SK-N-SH treated with all-trans-retinoic acid at 6 μM for 48 hours (cell line): ENCODE measurements at regions not wholly inside any gene's neighbourhood (a gene's known extent, or its start where the extent isn't known, plus 50 kb on each side); places are given as distances from the start of the nearest gene placed in this dataset.

ENCODE experiments used
- ARNTL ChIP-seq: fragments of 450-650 bp; formaldehyde crosslinking; IDR thresholded peaks from 2 replicates; pipeline ENCODE4 v1.5.0; 2020; ENCODE audit warnings: low read depth, mild to moderate bottlenecking, moderate library complexity, borderline replicate concordance
- CSDC2 ChIP-seq: fragments of 250-450 bp; sonication (Bioruptor Pico); IDR thresholded peaks from 2 replicates; pipeline ENCODE4 v1.5.0; 2020; ENCODE audit warnings: mild to moderate bottlenecking, moderate library complexity
- ESRRG ChIP-seq: fragments of 250-450 bp; sonication (Bioruptor Pico); IDR thresholded peaks from 2 replicates; pipeline ENCODE4 v1.6.1; 2021; ENCODE audit warnings: mild to moderate bottlenecking
- ISL1 ChIP-seq: fragments of 250-450 bp; sonication (Bioruptor Pico); IDR thresholded peaks from 2 replicates; pipeline ENCODE4 v2.1.2; 2022; ENCODE audit warnings: mild to moderate bottlenecking, moderate library complexity
- OSR1 ChIP-seq: fragments of 250-450 bp; sonication (Bioruptor Pico); IDR thresholded peaks from 2 replicates; pipeline ENCODE4 v1.8.0; 2022; ENCODE audit warnings: moderate library complexity, mild to moderate bottlenecking, inconsistent platforms
- RARB ChIP-seq: fragments of 250-450 bp; sonication (Bioruptor Pico); IDR thresholded peaks from 2 replicates; pipeline ENCODE4 v1.8.0; 2021; ENCODE audit warnings: mild to moderate bottlenecking, moderate library complexity
- TCF4 ChIP-seq: fragments of 250-450 bp; sonication (Bioruptor Pico); IDR thresholded peaks from 2 replicates; pipeline ENCODE4 v1.8.0; 2021; ENCODE audit warnings: mild to moderate bottlenecking, moderate library complexity, borderline replicate concordance
- TOX ChIP-seq: fragments of 250-450 bp; sonication (Bioruptor Pico); IDR thresholded peaks from 2 replicates; pipeline ENCODE4 v1.8.0; 2021; ENCODE audit warnings: mild to moderate bottlenecking, moderate library complexity, borderline replicate concordance
- ZC3H10 ChIP-seq: fragments of 250-450 bp; sonication (Bioruptor Pico); IDR thresholded peaks from 2 replicates; pipeline ENCODE4 v1.5.1; 2021; ENCODE audit warnings: mild to moderate bottlenecking, moderate library complexity
- ZFP3 ChIP-seq: fragments of 250-450 bp; sonication (Bioruptor Pico); IDR thresholded peaks from 2 replicates; pipeline ENCODE4 v1.5.0; 2020; ENCODE audit warnings: mild to moderate bottlenecking, moderate library complexity
- TF ChIP-seq, protein P1 (sequence below): fragments of 250-450 bp; sonication (Bioruptor Pico); IDR thresholded peaks from 2 replicates; pipeline ENCODE4 v1.8.0; 2020; ENCODE audit warnings: mild to moderate bottlenecking, moderate library complexity, borderline replicate concordance

DNA sequence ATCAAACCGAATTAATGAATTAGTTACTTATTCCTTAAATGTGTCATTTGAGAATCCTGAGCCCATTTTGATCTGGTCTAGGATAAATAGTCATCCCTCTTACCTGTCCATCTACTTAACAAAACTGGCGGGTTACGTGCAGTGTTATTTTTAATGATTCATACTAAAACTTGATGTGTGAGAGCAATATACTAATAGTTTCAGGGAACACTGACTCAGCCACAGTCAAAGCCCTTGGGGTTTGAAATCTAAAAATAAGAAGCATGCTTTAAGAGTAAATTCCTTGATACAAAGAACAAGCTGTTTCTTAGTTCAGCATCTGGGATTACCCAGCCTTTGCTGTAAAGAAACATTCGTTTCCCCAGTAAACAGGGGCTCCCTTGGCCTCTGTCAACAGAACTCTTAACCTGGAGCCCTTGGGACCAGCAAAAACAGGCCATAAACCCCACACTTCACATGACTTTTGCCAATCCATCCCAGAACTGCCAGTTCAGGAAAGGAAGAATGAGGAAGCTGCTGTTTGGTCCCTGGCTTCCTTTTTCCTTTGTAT is 370.6 kb upstream of the IGFBP3 start:
- TF ChIP-seq ZC3H10 (CRISPR knock-in tag): no peak
- TF ChIP-seq TOX: no peak
- TF ChIP-seq TCF4 (CRISPR knock-in tag): no peak
- TF ChIP-seq, protein P1, sequence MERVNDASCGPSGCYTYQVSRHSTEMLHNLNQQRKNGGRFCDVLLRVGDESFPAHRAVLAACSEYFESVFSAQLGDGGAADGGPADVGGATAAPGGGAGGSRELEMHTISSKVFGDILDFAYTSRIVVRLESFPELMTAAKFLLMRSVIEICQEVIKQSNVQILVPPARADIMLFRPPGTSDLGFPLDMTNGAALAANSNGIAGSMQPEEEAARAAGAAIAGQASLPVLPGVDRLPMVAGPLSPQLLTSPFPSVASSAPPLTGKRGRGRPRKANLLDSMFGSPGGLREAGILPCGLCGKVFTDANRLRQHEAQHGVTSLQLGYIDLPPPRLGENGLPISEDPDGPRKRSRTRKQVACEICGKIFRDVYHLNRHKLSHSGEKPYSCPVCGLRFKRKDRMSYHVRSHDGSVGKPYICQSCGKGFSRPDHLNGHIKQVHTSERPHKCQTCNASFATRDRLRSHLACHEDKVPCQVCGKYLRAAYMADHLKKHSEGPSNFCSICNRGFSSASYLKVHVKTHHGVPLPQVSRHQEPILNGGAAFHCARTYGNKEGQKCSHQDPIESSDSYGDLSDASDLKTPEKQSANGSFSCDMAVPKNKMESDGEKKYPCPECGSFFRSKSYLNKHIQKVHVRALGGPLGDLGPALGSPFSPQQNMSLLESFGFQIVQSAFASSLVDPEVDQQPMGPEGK: no peak
- TF ChIP-seq RARB: no peak
- no peak for TF ChIP-seq ARNTL (CRISPR knock-in tag)
- no peak for TF ChIP-seq ZFP3
- TF ChIP-seq ISL1 (CRISPR knock-in tag): no peak
- no peak for TF ChIP-seq CSDC2 (CRISPR knock-in tag)
- no peak for TF ChIP-seq OSR1 (CRISPR knock-in tag)
- TF ChIP-seq ESRRG: no peak
